Tongue (tissue), 1 donor: ENCODE measurements at regions not wholly inside any gene's neighbourhood (a gene's known extent, or its start where the extent isn't known, plus 50 kb on each side); places are given as distances from the start of the nearest gene placed in this dataset.

Experiments
- DNase-seq: peaks from one replicate; pipeline ENCODE4 v3.0.0-alpha.2; 2015

DNA sequence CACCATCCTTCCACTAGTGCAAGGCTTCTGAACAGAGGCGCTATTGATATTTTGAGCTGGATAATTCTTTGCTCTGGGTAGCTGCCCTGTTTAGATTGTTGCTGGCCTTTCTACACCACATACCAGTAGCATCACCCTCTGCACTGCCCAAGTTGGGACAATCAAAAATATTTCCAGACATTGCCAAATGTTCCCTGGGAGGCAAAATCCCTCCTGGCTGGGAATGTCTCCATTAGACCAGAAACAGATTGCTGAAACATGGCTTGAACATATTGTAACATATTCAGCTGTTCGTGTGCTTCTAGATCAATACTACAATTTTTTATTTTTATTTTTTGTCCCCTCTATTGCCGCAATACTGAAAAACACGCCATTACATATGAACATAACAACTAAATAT is 174.6 kb downstream of the ABCA8 start:
- no peak for DNase-seq

DNA sequence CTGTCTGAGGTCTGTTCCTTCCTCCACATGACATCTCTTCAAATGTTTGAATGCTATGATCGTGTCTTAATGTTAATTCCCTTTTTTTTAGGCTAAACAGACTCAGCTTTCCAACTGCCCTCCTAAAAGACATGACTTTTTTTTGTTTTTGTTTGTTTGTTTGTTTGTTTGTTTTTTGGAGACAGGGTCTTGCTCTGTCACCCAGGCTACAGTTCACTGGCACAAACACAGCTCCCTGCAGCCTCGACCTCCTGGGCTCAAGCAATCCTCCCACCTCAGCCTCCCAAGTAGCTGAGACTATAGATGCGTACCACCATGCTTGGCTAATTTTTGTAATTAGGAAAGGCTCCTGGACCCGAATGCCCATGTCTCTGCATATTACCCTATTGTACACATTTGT is 176.5 kb downstream of the ABCA8 start:
- DNase-seq, result no peak

DNA sequence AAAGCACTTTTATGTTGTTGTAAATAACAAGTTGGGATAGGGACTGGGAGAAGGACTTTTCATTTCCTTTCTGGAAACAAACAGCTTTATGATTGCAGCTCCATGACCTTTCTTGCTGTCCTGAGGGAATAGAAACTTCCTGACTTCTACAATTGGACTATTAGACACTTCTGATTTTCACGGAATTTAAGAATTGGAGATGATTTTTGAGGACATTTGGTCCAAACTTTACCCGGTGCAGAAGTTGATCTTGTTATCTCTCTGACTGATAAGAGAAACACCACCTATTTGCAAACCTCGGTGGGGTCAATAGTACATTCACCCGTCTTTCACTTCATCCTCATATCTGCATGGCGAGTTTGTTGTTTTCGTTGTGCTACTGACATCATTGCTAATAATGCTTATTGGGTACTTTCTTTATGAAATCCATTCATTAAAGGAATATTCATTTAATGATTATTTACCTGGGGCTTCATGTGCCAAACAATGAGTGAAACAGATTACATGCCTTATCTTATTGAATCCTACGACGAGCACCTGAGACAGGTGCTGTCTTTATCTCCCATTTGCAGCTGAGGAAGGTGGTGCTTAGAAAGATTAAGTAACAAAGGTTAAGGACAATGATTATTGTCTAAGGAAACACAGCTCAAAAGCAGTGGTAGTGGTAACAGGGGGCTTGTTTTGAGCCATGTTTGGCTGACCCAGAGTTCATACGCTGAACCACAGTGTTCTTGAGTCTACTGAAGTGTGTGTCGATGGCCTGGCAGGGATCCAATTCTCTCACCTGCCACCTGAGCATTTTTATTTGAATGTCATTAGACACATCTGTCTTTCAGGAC is 176.9 kb upstream of the FAM20A start:
- DNase-seq, result no peak

DNA sequence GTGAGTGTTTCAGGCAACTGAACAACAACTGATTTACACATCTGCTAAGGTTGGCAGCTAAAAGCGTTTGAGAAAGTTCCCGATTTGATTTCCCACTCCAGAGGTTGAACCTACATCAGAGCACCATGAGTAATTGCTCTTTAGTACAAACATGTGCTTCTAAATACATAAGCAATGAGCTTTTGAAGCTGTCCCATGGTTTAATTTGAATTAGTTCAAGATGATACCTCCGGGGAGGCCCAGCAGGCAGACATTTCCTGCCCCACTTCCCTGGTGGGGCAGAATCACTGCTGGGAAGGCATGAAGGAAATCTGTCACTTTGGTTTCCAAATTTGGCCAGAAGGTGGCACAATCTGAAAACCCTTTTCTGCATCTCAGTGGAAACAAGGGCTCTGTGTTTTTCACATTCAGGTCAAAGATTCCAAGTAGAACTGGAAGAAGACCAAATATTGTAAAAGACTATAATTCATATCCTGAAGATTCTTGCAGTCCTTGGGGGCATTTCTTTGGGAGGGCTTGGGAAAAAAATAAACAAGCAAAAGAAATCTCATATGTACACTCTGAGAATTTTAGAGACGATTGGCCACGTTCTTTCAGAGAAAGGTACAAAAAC is 176.2 kb upstream of the FAM20A start:
- peak; percentile 92 for DNase-seq

DNA sequence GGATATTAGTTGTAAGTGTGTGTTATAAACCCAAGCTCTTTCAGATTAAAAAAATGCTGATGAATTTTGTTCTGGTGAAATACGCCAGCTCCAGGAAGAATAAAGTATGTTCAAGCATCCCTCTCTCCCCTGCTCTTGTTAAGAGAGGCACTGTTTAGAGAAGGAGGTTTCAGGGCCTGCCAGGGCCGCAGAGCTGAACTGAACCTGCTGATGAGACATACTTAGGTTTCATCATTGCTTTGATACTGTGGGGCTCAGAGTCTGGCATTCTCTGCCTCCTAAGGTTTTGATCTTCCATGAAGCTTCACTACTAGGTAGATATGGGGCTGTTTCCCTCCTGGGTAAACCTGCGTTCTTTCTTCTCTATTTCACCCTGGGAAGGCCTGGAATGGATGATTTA is 175.3 kb upstream of the FAM20A start:
- DNase-seq, result no peak

DNA sequence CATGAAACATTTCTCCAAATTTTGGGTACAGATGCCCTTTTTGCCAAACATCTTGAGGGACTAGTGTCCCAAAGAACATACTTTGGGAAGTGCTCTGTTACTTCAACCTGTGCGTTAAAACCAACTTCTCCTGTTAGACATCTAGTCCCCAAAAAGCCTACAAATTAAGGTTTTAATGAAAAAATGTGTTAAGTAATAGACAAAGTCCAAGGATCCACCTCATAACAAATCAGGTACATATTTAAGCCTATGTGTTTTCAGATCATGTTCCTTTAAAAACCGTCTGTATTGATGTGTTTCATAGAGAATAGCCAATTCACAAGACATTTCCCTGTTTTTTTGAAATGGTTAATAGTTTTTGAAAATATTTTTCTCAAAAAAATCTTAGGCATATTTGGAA is 174.8 kb upstream of the FAM20A start:
- no peak for DNase-seq

DNA sequence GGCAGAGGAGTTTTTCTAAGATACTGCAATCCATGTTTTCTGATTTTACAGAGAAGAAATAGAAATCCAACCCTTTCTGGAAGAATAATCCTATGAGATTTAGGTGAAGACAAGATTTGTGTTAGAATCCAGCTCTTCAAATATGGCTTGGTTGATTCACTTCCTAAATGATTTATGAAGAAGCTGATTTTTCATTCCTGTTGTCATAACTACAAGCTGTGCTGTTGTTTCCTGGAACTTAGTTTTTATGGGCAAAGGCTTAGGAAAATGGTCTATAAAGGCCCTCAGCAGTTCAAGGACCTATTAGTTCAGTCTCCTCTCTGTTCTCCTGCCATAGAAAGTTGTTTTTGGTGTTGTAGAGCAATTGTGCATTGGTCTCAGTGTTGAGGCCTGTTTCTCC is 174.2 kb upstream of the FAM20A start:
- peak; percentile 71 for DNase-seq

DNA sequence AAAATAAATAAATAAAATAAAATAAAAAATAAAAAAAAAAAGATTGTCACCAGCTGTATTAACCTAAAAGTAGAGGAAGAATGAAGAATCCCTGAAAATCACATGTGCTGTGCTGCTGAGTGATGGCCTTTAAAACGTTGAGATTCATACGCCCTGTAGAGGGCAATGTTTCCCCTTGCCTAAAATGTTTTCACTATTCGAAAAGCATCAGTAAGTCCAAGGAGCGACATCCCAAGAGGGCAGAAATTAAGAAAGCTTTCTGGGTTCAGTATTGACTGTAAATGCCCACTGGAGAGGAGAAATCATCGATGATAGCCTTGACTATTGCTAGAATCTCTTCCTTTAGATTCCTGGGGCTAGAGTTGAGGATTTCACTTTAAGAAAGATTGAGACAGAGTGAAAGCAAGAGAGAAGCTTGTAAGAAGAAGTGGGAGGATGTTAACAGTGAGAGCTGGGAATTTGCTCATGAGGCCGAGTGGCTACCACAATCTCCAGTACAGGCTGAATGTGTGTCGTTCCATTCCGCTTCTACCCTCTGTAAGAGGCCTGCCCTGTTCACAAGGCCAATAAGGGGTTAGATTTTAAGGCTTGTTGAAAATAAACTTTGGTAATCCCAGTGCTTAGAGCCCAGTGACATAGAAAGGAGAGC is 170.8 kb upstream of the FAM20A start:
- peak; percentile 77 for DNase-seq

DNA sequence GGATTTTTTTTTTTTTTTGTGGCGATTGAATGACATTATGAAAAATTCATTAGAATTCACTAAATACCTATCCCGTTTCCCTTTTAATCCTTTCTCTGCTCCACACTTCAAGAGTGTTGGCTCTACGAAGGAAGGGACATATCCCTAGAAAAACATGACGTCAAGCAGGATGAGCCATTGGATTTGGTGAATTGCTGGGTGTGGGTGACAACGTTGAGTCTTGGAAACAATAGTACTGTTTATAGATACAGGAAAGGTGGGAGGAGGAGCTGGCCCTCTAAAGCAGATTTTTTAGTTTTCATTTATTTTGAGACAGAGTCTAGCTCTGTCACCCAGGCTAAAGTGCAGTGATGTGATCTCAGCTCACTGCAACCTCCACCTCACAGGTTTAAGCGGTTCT is 167.6 kb upstream of the FAM20A start:
- DNase-seq, result no peak

DNA sequence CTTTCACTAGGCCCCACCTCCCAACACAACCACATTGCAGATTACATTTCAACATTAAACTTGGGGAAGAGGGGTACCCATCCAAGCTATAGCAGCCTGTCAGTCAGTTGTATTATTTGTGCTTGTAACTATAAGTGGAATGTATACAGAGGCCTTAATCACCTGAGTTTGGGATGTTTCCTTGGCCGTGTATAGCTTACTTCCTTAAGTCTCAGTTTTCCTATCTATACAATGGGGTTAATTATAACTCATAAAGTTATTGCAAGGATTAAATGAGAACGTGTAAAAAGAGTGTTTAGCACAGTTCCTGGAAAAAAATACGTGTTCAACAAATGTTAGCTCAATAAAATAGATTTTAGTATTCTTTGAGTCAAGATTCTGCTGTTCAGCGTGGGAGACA is 165.5 kb upstream of the FAM20A start:
- DNase-seq, result no peak

DNA sequence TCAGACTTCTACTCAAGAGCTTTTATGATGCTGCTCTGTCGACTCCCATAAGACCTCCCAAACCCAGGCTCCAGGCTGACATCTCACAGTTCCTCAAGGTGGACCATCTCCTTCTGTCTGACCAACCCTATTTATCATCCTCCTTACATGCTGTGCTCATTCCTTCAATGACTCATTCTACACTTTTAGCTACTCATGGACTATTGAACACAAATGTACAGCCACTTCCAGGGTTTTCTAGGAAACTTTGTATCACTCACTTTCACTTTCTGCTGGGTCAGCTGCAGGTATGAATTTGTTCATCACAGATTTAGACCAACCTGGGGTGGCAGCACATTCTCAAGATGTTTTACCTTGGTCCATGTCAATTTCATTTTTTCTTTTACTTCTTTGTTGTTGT is 162.4 kb upstream of the FAM20A start:
- no peak for DNase-seq

DNA sequence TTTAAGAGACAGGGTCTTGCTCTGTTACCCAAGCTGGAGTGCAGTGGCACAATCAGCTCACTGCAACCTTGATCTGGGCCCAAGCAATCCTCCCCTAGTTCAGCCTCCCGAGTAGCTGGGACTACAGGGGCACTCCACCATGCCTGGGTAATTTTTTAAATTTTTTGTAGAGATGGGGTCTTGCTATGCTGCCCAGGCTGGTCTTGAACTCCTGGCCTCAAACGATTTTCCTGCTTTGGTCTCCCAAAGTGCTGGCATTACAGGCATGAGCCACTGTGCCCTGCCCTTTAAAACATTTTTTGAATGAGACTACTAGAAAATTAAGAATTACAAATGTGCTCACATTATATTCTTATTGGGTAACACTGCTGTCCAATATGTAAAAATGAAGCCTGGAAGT is 161.7 kb upstream of the FAM20A start:
- DNase-seq, result no peak

DNA sequence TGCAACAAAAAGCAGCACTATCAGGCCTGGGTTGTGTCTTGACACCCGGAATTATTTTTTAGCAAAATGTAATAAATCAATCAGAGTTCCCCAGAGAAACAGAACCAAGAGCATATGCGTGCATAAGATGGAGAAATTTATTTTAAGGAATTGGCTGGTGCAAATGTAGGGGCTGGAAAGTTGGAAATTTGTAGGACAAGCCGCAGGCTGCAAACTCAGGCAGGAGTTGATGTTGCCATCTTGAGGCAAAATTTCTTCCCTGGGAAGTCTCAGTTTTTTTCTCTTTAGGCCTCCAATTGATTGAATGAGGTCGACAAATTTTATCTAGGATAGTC is 158.9 kb upstream of the FAM20A start:
- DNase-seq, result no peak

DNA sequence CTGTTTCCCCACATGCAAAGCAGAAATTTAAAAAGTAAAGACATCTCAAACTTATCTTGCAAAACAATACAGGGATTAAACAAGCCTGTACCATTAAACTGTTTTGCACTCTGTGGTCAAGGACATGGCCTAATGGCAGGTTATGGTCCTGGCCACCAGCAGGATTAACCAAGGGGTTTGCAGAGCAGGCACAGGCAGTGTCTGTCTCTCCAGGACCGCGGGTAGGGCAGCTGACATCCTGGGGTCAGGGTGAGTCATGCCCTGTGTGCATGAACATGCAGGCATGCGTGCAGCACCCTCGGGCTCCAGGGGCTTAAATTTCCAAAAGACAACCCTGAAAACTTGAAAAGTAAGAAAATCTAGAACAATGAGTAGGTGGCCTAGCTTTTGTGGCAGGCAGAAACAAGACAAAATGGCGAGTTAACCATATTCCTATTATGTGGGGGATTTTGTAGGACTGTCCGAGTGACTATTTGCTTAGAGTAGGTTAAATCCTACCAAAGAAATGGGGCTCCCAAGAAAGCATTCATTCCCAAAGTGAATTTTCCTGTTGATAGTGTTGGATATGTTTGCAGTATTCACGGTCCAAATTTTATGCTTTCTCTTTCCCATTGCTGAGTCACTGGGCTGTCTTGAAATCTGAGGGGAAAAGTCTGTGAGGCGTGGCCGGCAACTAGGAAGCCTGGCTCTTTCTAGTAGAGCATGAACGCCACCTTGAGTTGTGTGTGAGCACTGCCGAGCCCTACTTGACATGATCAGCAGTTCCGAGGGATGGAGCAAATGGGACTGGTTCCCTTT is 158.4 kb upstream of the FAM20A start:
- DNase-seq, result peak; percentile 96

DNA sequence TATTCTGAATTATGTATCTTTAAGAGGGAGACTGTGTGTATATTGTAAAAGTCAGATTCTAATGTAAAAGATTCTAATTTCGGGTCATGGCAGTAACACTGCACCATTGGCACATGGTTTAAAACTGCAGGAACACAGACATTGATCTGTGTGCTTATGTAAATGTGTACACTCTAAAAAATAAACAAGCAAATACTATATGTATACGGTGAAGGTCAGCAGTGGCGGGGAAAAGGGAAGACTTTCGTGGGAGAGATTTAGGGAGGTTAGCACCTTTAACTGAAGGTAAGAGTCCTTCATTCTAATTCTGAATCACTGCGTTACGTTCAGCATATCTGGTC is 157.8 kb upstream of the FAM20A start:
- no peak for DNase-seq

DNA sequence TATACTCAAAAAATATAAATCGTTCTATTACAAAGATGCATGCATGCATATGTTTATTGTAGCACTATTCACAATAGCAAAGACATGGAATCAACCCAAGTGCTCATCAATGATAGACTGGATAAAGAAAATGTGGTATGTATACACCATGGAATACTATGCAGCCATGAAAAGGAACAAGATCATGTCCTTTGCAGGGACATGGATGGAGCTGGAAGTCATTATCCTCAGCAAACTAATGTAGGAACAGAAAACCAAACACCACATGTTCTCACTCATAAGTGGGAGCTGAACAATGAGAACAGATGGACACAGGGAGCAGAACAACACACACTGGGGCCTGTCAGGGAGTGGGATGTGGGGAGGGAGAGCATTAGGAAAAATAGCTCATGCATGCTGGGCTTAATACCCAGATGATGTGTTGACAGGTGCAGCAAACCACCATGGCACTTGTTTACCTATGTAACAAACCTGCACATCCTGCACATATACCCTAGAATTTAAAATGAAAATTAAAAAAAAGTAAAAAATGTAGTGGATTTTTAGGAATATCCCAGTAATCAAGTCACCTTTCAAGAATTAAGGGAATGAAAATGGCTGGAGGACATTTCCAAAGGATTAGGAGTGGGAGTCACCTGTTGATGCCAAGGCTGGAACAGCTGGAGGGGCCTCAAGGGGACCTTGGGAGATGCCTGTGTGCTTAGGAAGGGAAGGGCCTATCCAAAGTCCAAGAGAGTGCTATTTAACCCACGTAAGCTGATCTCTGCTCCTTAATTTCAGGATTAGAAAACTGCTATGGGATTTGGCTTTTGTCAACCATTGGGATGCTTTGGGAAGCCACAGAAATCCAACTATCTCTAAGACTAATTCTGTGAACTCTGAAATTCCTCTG is 156.9 kb upstream of the FAM20A start:
- DNase-seq, result peak; percentile 35

DNA sequence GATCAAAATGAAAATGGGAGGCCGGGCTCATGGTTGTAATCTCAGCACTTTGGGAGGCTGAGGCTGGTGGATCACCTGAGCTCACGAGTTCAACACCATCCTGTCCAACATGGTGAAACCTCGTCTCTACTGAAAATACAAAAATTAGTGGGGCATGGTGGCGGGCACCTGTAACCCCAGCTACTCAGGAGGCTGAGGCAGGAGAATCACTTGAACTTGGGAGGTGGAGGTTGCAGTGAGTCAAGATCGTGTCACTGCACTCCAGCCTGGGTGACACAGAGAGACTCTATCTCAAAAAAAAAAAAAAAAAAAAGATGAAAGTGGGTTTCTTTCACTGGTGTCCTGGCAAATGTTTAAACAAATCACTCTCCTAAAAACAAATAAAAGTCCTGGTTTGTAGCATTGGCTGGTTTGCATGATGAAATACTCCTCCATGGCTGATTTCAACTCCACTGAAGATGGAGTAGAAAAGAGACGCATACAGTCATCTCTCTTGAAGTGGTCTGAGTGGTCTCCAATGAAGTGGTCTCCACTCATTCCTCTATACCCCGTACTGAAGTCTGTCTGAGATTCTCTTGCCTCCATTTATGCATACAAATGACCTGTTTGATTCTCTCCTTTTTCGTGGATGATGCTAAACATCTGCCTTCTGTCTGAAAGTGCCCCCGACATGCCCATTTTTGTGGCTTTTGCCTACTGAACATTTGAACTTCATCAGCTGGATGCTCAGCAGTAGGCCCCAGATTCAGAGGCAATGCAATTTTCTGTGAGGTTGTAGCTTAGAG is 153.0 kb upstream of the FAM20A start:
- no peak for DNase-seq

DNA sequence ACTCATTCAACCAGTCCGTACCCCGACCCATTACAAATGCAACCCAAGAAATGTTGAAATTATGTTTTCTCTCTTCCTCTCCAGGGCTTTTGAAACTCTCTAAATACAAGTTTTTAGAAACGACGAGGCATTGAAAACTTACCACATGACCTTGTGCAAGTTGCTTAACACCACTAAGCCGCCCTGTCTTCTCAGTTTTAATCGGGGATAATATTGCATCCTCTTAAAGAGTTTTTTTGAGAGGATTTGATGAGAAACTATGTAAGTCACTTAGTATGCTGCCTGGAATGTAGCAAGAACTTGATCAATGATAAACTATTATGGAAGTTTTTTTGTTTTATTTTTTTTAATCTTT is 149.0 kb upstream of the FAM20A start:
- DNase-seq, result no peak

DNA sequence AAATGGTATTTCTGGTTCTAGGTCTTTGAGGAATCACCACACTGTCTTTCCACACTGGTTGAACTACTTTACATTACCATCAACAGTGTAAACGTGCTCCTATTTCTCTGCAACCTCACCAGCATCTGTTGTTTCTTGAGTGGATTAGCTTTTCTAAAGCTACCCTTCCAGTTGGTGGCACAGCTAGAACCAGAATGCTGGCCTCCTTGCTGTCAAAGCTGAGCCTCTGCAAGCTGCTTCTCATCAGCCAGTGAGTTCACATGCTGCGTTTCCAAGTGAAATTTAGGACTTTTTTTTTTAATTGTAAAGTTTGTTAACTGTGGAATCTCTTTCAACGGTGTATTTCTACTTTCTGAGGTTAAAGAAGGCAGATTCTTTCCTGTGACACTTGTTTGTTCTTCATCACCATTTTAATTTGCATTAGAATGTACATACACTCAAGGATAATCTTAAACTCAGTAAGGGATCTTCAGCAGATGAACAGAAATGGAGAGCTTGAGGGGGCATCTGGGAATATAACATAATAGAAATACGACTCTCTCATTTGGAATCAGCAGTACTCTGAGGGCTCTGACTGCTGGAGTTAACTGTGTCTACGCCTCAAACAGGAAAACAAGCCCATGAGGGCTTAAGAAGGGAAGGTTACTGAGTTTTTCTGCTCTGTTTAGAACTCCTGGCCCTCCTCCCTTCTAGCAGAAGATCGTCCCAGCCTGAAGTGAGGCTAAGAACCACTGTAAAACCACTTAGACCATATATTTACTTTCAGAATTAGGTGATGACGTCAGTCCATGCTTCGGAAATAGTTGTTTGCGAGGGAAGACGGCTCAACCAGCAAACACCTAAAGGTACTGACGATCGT is 148.4 kb upstream of the FAM20A start:
- peak; percentile 60 for DNase-seq

DNA sequence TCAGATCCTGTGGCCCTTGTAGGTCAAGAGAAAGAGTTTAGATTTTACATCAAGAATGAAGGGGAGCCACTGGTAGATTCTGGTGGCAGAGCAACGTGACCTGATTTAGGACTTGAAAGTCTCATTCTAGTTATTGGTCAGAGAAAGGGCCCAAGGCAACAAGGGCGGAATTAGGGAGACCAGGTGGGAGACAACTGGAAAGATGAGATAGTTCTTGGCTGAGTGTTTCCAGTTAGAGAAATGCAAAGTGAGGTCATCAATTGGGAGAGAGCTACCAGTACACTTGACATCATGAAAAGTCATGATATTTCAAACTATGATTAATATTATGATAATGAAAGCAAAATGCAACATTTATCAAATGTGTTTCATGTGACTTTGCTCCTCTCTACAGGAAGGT is 147.2 kb upstream of the FAM20A start:
- no peak for DNase-seq
